Heart left ventricle (tissue), 13 donors: ENCODE measurements at regions not wholly inside any gene's neighbourhood (a gene's known extent, or its start where the extent isn't known, plus 50 kb on each side); places are given as distances from the start of the nearest gene placed in this dataset.

Source experiments
- CTCF ChIP-seq, 12 donors: fragments of 200-600 bp; sonication (generic) in 4 of 12; IDR thresholded peaks; one replicate each; pipeline versions ENCODE4 v1.5.0 to v1.8.0; 2018 to 2022; ENCODE audit warnings: antibody characterized with exemption in 12 of 12, mild to moderate bottlenecking in 5 of 12
- POLR2A ChIP-seq, 2 donors: fragments of 450-650 bp; IDR thresholded peaks; one replicate each; pipeline ENCODE4 v1.6.1; 2017; ENCODE audit warnings: antibody characterized with exemption in 2 of 2, mild to moderate bottlenecking in 2 of 2, moderate library complexity in 2 of 2
- donor health status: ischemic (EF 13 %, LVEDD 7.1; RV severe dilation, severe dysfunction).
- donor health status: DM: no; HTN: yes; CAD: no.
- donor health status: DM: no; HTN: no; CAD: no.
- donor health status: ischemic (EF 25% LVEDD 6.9; RV normal size, moderate dysfunction).
- donor health status: ischemic (EF 25% LVEDD 5.7; RV mildly dilated, moderate dysfunction).
- donor health status: ischemic (EF 35%, LVEDD 5.7; RV mildly dilated, moderate dysfunction).
- donor health status: nonischemic (EF 11% LVEDD 7.7; RV severe dilation, severe dysfunction).
- donor health status: DM: yes; HTN: yes; CAD: no.
- donor health status: PGD.
- donor health status: ischemic (EF 29% LVEDD 5.4; RV normal size, mild dysfunction).
- donor health status: nonischemic (EF 23%, LVEDD 6.1; RV moderate dilation, normal function).

GRCh38 chr15:31847961-31848360 is 182.4 kb upstream of the CHRNA7 start:
- TF ChIP-seq CTCF (IDR thresholded peaks at IDR 0.05): no peak
- no peak for TF ChIP-seq POLR2A (IDR thresholded peaks at IDR 0.05)
